ENCODE measurements at regions not wholly inside any gene's neighbourhood (a gene's known extent, or its start where the extent isn't known, plus 50 kb on each side); places are given as distances from the start of the nearest gene placed in this dataset.
A peak's percentile ranks its signal among the peaks of the same experiment; 100 is the strongest.
"Not testable (repeated sequence)": the region's sequence is repeated elsewhere in the genome, so short reads cannot be mapped to it uniquely, and the experiment has no call there.

DNA sequence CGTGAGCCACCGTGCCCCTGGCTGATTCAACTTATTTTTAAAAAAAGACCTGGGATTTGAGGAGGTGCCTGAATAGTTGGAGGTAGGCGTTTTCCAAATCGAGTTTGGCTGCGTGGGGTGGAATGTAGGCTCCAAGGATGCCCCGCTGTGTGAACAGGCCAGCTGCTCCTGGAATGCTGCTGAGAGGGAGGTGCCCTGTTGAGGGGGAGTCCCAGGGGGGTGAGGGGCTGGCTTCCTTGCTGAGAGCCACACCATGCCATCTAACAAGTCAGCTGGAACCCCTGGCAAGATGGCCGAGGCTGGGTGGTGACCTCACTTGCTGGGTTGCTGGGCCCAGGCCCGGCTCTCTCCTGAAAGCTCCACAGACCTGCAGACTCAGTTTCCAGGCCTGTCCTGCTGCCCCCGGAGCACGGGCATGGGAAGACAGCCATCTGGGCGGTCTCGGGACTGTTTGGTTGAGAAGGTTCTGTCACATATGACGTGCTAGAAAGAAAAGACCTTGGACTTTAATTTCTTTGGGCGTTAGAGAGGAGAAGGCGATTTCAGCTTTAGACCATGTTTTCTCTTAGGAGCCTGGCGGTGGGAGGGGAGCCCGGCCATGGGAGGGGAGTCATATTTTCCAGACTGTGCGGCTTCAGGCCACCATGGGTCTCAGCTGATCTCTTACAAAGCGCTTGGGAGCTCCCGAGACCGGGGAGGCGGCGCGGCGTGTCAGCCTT, 4047.0 kb upstream of the TPTE start:
- not testable (repeated sequence) for H3K4me3 ChIP-seq (ENCODE audit: low read depth, low read length); DNase-seq (ENCODE audit: low read depth)

- not testable (repeated sequence) for DNase-seq (ENCODE audit: low read depth); H3K4me3 ChIP-seq (ENCODE audit: low read depth, low read length)
Measured at GRCh38 chr21:6481116-6481515, 4040.3 kb upstream of the TPTE start.

GRCh38 chr21:6482616-6483015, 4038.8 kb upstream of the TPTE start:
- H3K4me3 ChIP-seq (ENCODE audit: low read depth, low read length); DNase-seq (ENCODE audit: low read depth): not testable (repeated sequence)

DNA sequence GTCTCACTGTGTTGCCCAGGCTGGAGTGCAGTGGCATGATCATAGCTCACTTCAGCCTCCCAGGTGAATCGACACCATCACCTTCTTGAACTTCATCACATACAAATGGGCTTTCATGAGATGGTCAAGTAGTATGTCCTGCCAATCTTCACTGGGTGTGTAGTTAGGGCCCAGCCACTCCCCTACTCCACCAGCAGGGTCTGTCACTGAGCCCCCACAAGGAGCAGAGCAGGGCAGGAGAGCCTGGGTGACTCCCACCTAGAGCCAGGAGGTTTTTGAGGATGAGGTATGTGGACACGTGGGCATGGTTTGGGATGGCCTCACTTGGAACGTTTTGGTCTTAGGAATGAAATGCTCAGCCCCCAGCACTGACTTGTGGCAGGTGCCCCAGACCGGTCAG, 4037.7 kb upstream of the TPTE start:
- not testable (repeated sequence) for DNase-seq (ENCODE audit: low read depth); H3K4me3 ChIP-seq (ENCODE audit: low read depth, low read length)

- DNase-seq (ENCODE audit: low read depth); H3K4me3 ChIP-seq (ENCODE audit: low read depth, low read length): not testable (repeated sequence)
Measured at GRCh38 chr21:6486821-6487220, 4034.6 kb upstream of the TPTE start.

DNA sequence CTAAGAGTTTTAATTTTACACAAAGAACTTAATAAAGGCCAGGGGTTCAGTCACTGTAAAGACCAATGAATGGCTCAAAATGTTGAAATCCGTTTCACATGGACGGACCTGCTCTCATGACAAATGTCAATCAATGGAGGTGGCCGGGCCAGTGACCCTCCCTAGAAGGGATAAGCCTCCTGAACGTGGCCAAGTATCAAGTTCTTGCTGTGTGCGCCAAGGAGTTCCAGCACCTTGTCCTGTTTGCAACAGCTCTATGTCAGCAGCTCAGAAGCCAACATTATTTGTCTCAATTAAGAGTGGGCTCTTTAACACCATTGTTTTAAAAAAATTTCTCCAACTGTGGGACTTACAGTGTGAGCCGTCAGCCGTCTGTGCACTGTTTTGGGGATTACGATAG, 4028.7 kb upstream of the TPTE start:
- not testable (repeated sequence) for DNase-seq (ENCODE audit: low read depth); H3K4me3 ChIP-seq (ENCODE audit: low read depth, low read length)

GRCh38 chr21:6493957-6494356, 4027.4 kb upstream of the TPTE start:
- DNase-seq (ENCODE audit: low read depth), result not testable (repeated sequence)

DNA sequence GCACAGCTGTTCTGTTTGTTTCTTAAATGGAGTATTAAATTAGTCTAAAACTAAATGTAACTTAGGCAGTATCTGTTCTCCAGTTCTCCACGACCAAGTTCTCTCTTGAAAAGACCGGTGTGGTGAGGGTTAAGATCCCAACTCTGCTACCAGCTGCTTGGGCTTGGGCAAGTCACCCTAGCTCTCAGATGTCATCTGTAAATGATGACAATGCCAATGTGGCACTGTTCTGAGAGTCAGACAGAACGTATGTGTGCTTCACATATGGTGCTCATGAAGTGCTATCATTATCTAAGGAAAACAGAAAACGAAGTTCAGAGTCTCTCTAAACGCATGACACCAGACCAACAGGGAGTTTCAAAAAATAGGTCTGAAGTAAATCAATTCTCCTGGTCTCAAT, 4025.0 kb upstream of the TPTE start:
- DNase-seq (ENCODE audit: low read depth); H3K4me3 ChIP-seq (ENCODE audit: low read depth, low read length): not testable (repeated sequence)

More at GRCh38 chr21:6493957-6494356, 4027.4 kb upstream of the TPTE start:
- not testable (repeated sequence) for H3K4me3 ChIP-seq (ENCODE audit: low read depth, low read length)

GRCh38 chr21:6498716-6499115, 4022.7 kb upstream of the TPTE start:
- DNase-seq (ENCODE audit: low read depth), result not testable (repeated sequence)
- H3K4me3 ChIP-seq (ENCODE audit: low read depth, low read length), result peak overlapping the region; percentile 59

GRCh38 chr21:6499128-6499826, 4022.1 kb upstream of the TPTE start:
- not testable (repeated sequence) for DNase-seq (ENCODE audit: low read depth); H3K4me3 ChIP-seq (ENCODE audit: low read depth, low read length)

- not testable (repeated sequence) for DNase-seq (ENCODE audit: low read depth); H3K4me3 ChIP-seq (ENCODE audit: low read depth, low read length)
Measured at GRCh38 chr21:6499866-6500265, 4021.5 kb upstream of the TPTE start.

DNA sequence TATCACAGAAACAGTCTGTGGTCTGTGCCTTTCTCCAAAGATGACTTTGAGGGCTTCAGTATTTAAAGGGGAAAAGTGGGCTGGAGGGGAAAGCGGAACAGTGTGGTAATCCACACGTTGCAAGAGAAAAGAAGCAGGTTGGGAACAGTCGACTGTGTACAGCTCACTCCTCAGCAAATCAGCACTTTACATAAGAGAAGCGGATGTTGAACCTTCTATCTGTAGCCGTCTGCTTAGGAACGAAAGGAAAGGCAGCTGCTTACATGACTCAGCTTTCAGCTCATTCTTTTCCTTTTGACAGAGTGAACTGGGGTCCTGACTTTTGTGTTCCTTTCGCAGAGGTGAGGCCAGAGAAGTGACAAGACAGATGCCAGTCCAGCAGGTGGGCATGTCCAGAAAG, 4020.7 kb upstream of the TPTE start:
- H3K4me3 ChIP-seq (ENCODE audit: low read depth, low read length); DNase-seq (ENCODE audit: low read depth): not testable (repeated sequence)

GRCh38 chr21:6506167-6506894, 4015.1 kb upstream of the TPTE start:
- not testable (repeated sequence) for DNase-seq (ENCODE audit: low read depth); H3K4me3 ChIP-seq (ENCODE audit: low read depth, low read length)

GRCh38 chr21:6507632-6508031, 4013.8 kb upstream of the TPTE start:
- not testable (repeated sequence) for DNase-seq (ENCODE audit: low read depth); H3K4me3 ChIP-seq (ENCODE audit: low read depth, low read length)

- H3K4me3 ChIP-seq (ENCODE audit: low read depth, low read length); DNase-seq (ENCODE audit: low read depth): not testable (repeated sequence)
Measured at GRCh38 chr21:6521777-6522176, 3999.6 kb upstream of the TPTE start.

DNA sequence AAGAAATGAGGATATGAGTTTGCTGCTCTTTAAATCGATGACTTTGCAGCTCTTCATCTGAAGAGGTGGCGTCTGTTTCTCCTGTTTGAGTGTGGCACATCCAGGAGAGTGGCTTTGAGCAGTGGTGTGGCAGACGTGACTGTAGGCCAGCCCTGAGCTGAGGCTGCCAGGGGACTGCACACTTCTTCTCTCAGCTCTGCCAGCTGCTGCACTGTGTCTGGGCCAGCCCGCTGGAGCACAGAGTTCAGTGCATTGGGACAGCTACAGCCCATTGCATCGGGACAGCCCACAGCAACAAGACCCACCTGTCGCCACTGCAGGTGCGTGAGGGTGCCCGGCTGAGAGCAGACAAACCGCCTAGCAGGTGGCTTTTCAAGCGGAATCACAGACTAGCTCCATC, 3995.2 kb upstream of the TPTE start:
- not testable (repeated sequence) for DNase-seq (ENCODE audit: low read depth); H3K4me3 ChIP-seq (ENCODE audit: low read depth, low read length)

GRCh38 chr21:6530655-6531054, 3990.7 kb upstream of the TPTE start:
- DNase-seq (ENCODE audit: low read depth); H3K4me3 ChIP-seq (ENCODE audit: low read depth, low read length): not testable (repeated sequence)

DNA sequence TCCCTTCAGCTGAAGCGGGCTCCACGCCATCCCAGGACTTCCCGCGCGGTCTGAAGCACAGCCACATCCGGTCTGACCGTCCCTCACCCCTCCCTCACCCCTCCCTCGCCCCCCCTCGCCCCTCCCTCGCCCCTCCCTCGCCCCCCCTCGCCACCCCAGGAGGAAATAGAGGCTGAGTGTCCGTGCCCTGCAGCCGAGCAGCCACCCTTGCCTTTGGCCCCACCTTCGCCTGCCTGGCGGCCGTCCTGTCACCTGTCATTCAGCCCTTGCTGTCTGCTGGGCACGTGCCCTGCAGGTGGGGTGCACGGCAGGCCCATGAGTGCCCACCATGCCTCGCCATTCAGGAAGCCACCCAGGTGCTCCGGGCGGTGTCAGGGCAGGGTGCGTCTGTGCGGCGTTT, 3988.1 kb upstream of the TPTE start:
- DNase-seq (ENCODE audit: low read depth); H3K4me3 ChIP-seq (ENCODE audit: low read depth, low read length): not testable (repeated sequence)

DNA sequence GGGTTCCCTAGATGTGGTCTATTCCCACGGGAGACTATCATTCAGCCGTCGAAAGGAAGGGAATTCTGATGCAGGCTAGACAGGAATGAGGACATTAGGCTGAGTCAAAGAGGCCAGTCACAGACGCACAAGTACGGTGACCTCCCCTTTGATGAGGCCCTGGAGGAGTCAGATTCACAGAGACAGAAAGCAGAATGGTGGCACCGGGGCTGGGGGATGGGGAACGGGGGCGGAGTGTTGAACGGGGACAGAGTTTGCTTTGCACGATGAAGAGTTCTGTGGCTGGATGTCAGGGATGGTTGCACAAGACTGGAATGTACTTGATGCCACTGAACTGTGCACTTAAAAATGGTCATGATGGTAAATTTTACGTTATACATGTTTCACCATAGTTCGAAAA, 3983.1 kb upstream of the TPTE start:
- DNase-seq (ENCODE audit: low read depth); H3K4me3 ChIP-seq (ENCODE audit: low read depth, low read length): not testable (repeated sequence)
